ENCODE measurements at regions not wholly inside any gene's neighbourhood (a gene's known extent, or its start where the extent isn't known, plus 50 kb on each side); places are given as distances from the start of the nearest gene placed in this dataset.
"Not testable (repeated sequence)": the region's sequence is repeated elsewhere in the genome, so short reads cannot be mapped to it uniquely, and the experiment has no call there.

- POLR2A ChIA-PET; H3K27ac ChIP-seq (ENCODE audit: insufficient read depth, low read depth, low read length); CTCF ChIA-PET; intact Hi-C loops (cut with micrococcal nuclease); H3K4me3 ChIP-seq (replicated peaks in 1 of 3; ENCODE audit: insufficient read depth in 1 of 3, low read depth in 1 of 3, low read length in 3 of 3); H3K4me1 ChIP-seq (ENCODE audit: control insufficient read depth, extremely low read depth, insufficient read depth, low read length); H3K36me3 ChIP-seq (ENCODE audit: control insufficient read depth in 2 of 2, extremely low read depth in 1 of 2, insufficient read depth in 2 of 2, low read length in 2 of 2); BruUV-seq (replicated peaks); FAIRE-seq; DNase-seq (ENCODE audit: low read depth, low spot score); H2AFZ ChIP-seq (ENCODE audit: low read depth, low read length); H3K4me2 ChIP-seq (ENCODE audit: insufficient read depth, low read length); H3K79me2 ChIP-seq (ENCODE audit: control insufficient read depth, insufficient read depth, low read length); H3K27me3 ChIP-seq (ENCODE audit: control insufficient read depth in 2 of 2, insufficient read depth in 2 of 2, low read length in 2 of 2); H3K9ac ChIP-seq (replicated peaks; ENCODE audit: extremely low read depth, insufficient read depth, low read length); H3K9me1 ChIP-seq (replicated peaks; ENCODE audit: control insufficient read depth, extremely low read depth, insufficient read depth, low read length); H4K20me1 ChIP-seq (replicated peaks; ENCODE audit: control insufficient read depth, extremely low read depth, insufficient read depth, low read length); H3K9me3 ChIP-seq (replicated peaks; ENCODE audit: control insufficient read depth, insufficient read depth, low read length); dilution Hi-C loops (cut with MboI; ENCODE audit: extremely low pct_ligation_motif_present, low sequenced_read_pairs): not testable (repeated sequence)
These were observed 209.5 kb upstream of the RASGRP1 start for GRCh38 chr15:38774076-38774475.

- FAIRE-seq, result no peak
- POLR2A ChIA-PET, result no interaction called here
- Histone ChIP-seq H3K9me1 (replicated peaks; ENCODE audit: control insufficient read depth, extremely low read depth, insufficient read depth, low read length) (no peaks in the 10 kb centered on the region), H3K79me2 (ENCODE audit: control insufficient read depth, insufficient read depth, low read length) (no peaks in the 10 kb centered on the region), H3K27me3 (ENCODE audit: control insufficient read depth in 2 of 2, insufficient read depth in 2 of 2, low read length in 2 of 2) (peaks cover 10 to 15% of the 10 kb centered on the region in 2 experiments), H2AFZ (ENCODE audit: low read depth, low read length) (no peak overlapping the region), H3K36me3 (ENCODE audit: control insufficient read depth in 2 of 2, extremely low read depth in 1 of 2, insufficient read depth in 2 of 2, low read length in 2 of 2) (no peaks in the 10 kb centered on the region), H3K4me3 (replicated peaks in 1 of 3; ENCODE audit: insufficient read depth in 1 of 3, low read depth in 1 of 3, low read length in 3 of 3) (no peak overlapping the region), H3K27ac (ENCODE audit: insufficient read depth, low read depth, low read length) (no peak overlapping the region), H3K9me3 (replicated peaks; ENCODE audit: control insufficient read depth, insufficient read depth, low read length) (no peaks in the 10 kb centered on the region), H3K9ac (replicated peaks; ENCODE audit: extremely low read depth, insufficient read depth, low read length) (no peak overlapping the region), H3K4me2 (ENCODE audit: insufficient read depth, low read length) (no peak overlapping the region), H4K20me1 (replicated peaks; ENCODE audit: control insufficient read depth, extremely low read depth, insufficient read depth, low read length) (no peaks in the 10 kb centered on the region), H3K4me1 (ENCODE audit: control insufficient read depth, extremely low read depth, insufficient read depth, low read length) (no peaks in the 10 kb centered on the region)
- BruUV-seq (replicated peaks), result no TSS peak
- dilution Hi-C loops (cut with MboI; ENCODE audit: extremely low pct_ligation_motif_present, low sequenced_read_pairs) (no loop called here), intact Hi-C loops (cut with micrococcal nuclease) (no loop called here)
- DNase-seq (ENCODE audit: low read depth, low spot score), result no peak
- TF ChIP-seq MAX (IDR thresholded peaks at IDR 0.05; ENCODE audit: insufficient read depth, insufficient read length), result no peak
- TF ChIP-seq POLR2A (IDR thresholded peaks at IDR 0.05; ENCODE audit: low read depth, low read length), result no peak
- no peak for TF ChIP-seq CTCF (IDR thresholded peaks at IDR 0.05; ENCODE audit: extremely low read depth in 1 of 2, insufficient read depth in 1 of 2, low read depth in 1 of 2, low read length in 2 of 2)
- TF ChIP-seq MYC (IDR thresholded peaks at IDR 0.05; ENCODE audit: low read depth, low read length), result no peak
- no peak for TF ChIP-seq POLR2AphosphoS5 (IDR thresholded peaks at IDR 0.05; ENCODE audit: insufficient read depth, low read depth, low read length)
- TF ChIP-seq GATA2 (IDR thresholded peaks at IDR 0.05; ENCODE audit: insufficient read depth, insufficient read length, low read depth, low read length), result no peak
- TF ChIP-seq FOS (IDR thresholded peaks at IDR 0.05; ENCODE audit: borderline replicate concordance, insufficient read depth, low read length), result no peak
- no peak for TF ChIP-seq JUN (IDR thresholded peaks at IDR 0.05; ENCODE audit: borderline replicate concordance, insufficient read depth, insufficient read length, low read depth)
- TF ChIP-seq EZH2 (IDR thresholded peaks at IDR 0.05; ENCODE audit: borderline replicate concordance, low read depth, low read length, severe bottlenecking), result no peak
- CTCF ChIA-PET, result interaction anchor here (0.9 to 1.6 kb wide), 3 partner anchors 9 to 82 kb away, joined by 3 to 4 read pairs (median 4); no protein-coding TSS in a partner anchor
These were observed 216.6 kb upstream of the RASGRP1 start for GRCh38 chr15:38781196-38781595.

All from endothelial cell of umbilical vein (primary cell).